ENCODE measurements at regions not wholly inside any gene's neighbourhood (a gene's known extent, or its start where the extent isn't known, plus 50 kb on each side); places are given as distances from the start of the nearest gene placed in this dataset.
"Not testable (repeated sequence)": the region's sequence is repeated elsewhere in the genome, so short reads cannot be mapped to it uniquely, and the experiment has no call there.

- no peak for DNase-seq
These were observed 272.8 kb upstream of the ZNF32 start for GRCh38 chr10:43921478-43921877.

GRCh38 chr10:43920236-43920758, 271.6 kb upstream of the ZNF32 start:
- not testable (repeated sequence) for DNase-seq

DNA sequence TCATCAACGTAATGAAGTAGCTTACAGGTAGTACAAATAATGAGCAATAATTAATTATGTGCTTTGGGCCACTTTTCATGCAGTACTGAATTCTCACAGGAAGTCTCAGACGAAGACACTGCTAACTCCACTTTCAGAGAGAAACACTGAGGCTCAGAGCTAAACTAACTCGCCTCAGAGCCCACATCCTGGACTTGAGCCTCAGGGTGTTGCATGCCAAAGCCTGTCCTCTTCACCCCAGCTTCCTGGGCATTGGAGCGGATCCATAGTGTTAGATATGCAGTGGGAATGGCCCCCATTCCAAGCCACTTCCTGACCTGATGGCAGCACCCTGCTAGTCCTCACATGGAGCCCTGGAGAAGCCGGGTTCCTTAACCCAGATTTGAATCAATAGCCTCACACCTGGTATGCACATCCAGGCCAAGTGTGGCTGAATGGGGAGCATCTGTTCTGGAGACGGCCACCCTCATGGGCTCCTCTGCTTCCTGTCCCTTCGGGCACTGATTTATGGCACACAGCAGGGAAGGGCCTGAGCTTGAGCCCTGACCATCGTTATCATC, 265.1 kb upstream of the ZNF32 start:
- DNase-seq = no peak

- no peak for DNase-seq
These were observed 263.8 kb upstream of the ZNF32 start for GRCh38 chr10:43912469-43912868.

DNA sequence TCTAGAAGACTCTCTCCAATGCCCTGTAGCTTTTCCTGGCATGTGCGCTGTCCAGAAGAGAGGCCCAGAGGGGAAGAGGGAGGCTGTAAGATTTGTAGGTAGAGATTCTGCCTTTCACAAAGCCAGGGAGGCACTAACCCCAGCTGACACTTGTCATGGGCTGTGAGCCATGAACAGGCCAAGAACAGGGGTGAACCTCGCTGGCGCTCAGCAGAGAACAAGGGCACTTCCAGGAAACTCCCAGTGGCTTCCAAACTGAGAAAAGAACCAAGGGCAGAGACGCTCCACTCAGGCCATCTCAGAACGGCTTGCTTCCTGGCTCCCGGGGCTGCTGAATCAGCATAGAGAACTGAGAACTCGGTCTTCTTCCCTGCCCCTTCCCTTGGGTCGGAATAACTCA, 257.8 kb upstream of the ZNF32 start:
- DNase-seq = no peak

GRCh38 chr10:43905512-43906236, 257.0 kb upstream of the ZNF32 start:
- DNase-seq = peak; percentile 52

- DNase-seq = peak; percentile 23
These were observed 256.2 kb upstream of the ZNF32 start for GRCh38 chr10:43904844-43905243.

- DNase-seq = no peak
These were observed 255.6 kb upstream of the ZNF32 start for GRCh38 chr10:43904301-43904700.

GRCh38 chr10:43903451-43903850, 254.8 kb upstream of the ZNF32 start:
- no peak for DNase-seq

GRCh38 chr10:43902842-43903241, 254.2 kb upstream of the ZNF32 start:
- no peak for DNase-seq

GRCh38 chr10:43901744-43902504, 253.2 kb upstream of the ZNF32 start:
- no peak for DNase-seq

GRCh38 chr10:43901302-43901701, 252.6 kb upstream of the ZNF32 start:
- no peak for DNase-seq

DNA sequence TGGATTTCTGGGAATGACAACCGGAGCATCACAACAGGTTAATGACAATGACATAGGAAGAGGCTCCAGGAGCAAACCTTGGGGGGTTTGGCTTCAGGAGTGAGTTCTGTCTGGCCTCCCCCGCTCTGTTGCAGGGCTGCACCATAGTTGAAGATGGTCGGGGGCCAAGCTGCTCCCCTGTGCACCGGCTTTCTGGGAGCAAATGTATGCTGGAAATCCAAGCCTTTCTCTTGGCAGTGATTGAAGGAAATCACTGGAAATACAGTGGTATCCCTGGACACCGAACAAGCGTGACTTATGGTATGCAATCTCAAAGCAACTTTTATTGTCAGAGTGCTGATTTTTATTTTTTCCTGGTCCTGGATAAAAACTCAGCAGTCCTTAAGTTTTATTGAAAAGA, 251.9 kb upstream of the ZNF32 start:
- no peak for DNase-seq

GRCh38 chr10:43899224-43899959, 250.7 kb upstream of the ZNF32 start:
- DNase-seq = no peak

- no peak for DNase-seq
These were observed 249.9 kb upstream of the ZNF32 start for GRCh38 chr10:43898592-43898991.

GRCh38 chr10:43897765-43898419, 249.2 kb upstream of the ZNF32 start:
- DNase-seq = no peak

DNA sequence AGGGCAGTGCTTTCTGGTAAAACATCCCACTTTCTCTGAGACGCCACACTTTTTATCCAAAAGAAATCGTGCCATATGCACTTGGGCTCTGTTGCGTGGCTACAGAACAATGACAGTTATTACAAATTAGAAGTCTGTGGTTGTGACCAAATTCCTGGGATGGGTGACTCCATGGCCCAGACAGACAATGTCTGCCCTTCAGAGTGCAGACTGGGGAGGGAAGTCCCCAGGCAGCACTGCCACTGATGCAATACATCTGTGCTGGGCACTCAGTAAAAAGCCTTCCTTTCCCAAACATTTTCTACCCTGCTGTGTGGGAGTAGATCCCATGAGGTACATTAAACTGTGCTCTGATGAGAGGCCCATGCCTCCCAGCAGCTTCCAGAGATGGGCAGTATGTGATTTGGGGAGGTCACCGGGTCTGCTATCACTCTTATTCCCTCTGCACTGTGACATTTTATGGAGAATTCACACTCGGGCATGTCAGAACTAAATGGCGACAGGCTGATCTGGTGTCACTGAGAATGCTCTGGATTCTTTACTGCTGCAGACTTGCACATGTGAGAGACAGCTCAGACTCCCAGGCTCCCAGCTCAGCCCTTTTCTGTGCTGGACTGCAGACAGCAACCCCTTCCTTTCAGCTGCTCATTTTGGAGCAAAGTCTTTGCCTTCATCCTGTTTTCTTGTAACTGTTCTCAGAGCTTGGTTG, 243.5 kb upstream of the ZNF32 start:
- DNase-seq = peak; percentile 89

DNA sequence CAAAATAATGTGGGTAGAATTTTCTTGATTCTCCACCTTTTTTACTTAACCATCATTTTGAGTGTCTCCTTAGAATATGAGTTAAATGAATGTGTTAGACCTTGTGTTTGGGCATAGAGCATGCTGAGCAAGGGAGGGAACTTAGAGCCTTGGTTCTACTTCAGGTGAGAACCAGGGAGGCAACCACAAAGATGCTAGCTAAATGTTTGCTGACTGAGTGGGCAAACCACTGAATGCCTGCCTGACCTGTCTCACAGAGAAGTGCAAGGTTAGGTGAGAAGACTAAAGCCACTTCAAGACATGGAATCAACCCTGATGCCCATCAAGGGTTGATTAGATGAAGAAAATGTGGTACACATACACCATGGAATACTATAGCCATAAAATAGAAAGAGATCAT, 242.6 kb upstream of the ZNF32 start:
- no peak for DNase-seq

- DNase-seq = peak; percentile 90
These were observed 241.4 kb upstream of the ZNF32 start for GRCh38 chr10:43890124-43890523.

DNA sequence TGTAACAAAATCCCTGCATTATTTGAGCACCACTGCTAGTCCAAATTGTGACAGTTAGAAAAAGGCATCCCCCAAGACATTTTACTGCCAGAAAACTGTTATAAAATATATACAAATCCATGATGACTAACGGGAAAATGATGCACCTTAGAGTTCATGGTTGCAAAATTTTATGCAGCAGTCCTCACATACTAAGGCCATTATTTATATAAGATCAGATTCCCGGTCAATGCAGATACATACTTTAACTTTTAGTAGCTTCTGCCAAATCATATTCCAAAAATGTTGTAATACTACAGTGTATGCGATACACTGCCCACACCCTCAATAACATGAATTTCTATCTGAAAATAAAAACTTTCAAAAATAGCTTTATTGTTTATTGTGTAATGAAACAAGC, 239.9 kb upstream of the ZNF32 start:
- peak; percentile 97 for DNase-seq

DNA sequence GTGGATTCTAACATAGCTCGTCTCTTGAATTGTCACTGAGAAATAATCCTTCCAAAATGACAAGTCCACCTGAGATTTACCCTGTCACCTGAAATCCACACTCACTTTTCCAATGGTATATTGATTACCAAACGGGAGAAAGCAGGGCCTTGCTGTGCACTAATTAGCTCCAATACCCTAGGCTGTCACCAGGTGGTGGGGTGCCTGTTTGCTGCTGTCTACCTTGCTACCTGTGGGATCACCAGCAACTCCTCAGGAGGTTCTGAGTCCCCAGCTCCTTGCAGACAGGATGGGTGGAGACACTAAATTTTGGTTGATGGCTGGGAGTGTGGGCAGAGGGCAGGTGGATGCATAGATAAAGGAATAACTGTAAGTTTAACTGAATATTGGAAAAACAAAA, 237.2 kb upstream of the ZNF32 start:
- no peak for DNase-seq

- DNase-seq = no peak
These were observed 236.6 kb upstream of the ZNF32 start for GRCh38 chr10:43885252-43885651.
